ENCODE measurements at regions not wholly inside any gene's neighbourhood (a gene's known extent, or its start where the extent isn't known, plus 50 kb on each side); places are given as distances from the start of the nearest gene placed in this dataset.

DNA sequence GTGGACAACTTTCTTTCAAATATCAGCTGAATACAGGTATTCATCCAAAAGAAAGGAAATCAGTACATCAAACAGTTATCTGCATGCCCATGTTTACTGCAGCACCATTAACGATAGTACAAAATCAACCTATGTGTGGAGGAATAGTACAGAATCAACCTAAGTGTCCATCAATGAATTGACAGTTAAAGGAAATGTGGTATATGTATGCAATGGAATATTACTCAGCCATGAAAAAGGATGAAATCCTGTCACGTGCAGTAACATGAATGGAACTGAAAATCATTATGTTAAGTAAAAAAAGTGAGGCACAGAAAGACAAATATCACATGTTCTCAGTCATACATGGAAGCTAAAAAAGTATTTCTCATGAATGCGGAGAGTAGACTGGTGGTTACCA is 132.3 kb downstream of the MED15 start:
- peaks cover 0 to 5% of the 10 kb centered on the region in 2 experiments; a peak in 3 of 5 replicates for H3K9me3 Mint-ChIP-seq
- no peak overlapping the region for H3K18ac ChIP-seq (ENCODE audit: insufficient read length, low read depth, low read length)
- no peak overlapping the region for H2BK12ac ChIP-seq (ENCODE audit: insufficient read length, low read depth, low read length)
- peaks cover 6% of the 10 kb centered on the region; the same call in 1 of the 2 replicates for H3K27me3 Mint-ChIP-seq (ENCODE audit: low read depth)
- no peak overlapping the region for H3K27ac ChIP-seq (ENCODE audit: insufficient read length, low read depth, low read length)
- H3K23ac ChIP-seq (ENCODE audit: insufficient read length, low read depth, low read length): no peak overlapping the region
- no peaks in the 10 kb centered on the region for H4K20me1 ChIP-seq (ENCODE audit: control insufficient read depth, insufficient read depth, insufficient read length)
- H2BK20ac ChIP-seq (ENCODE audit: low read depth, low read length, poor library complexity, severe bottlenecking): no peak overlapping the region
- no peak overlapping the region for H3K56ac ChIP-seq (ENCODE audit: insufficient read length, low read depth, low read length)
- H3K79me1 ChIP-seq (ENCODE audit: insufficient read depth, low read depth, low read length, poor library complexity, severe bottlenecking): no peaks in the 10 kb centered on the region
- H3K79me2 ChIP-seq (ENCODE audit: insufficient read depth, low read length): no peaks in the 10 kb centered on the region
- H3K14ac ChIP-seq (ENCODE audit: insufficient read depth, low read length): no peak overlapping the region
- H2BK5ac ChIP-seq (ENCODE audit: insufficient read length, low read length): no peak overlapping the region
- WGBS (ENCODE audit: extremely low coverage, insufficient read length, low lambda C conversion rate): no CpG with 5 or more reads among the region's 3 CpGs
- H3K4me2 ChIP-seq (ENCODE audit: insufficient read depth, insufficient read length, low read length): no peak overlapping the region
- no peaks in the 10 kb centered on the region for H3K4me1 ChIP-seq (ENCODE audit: insufficient read depth, low read length)
- no peak overlapping the region for H2AK5ac ChIP-seq (ENCODE audit: insufficient read length, low read length)
- H4K91ac ChIP-seq (ENCODE audit: insufficient read length, low read depth, low read length): no peak overlapping the region
- no peak overlapping the region for H3K4me3 Mint-ChIP-seq
- no peaks in the 10 kb centered on the region for H3K27me3 ChIP-seq (ENCODE audit: insufficient read depth, low read length)
- H2AFZ ChIP-seq (ENCODE audit: low read length): no peak overlapping the region
- H4K5ac ChIP-seq (ENCODE audit: insufficient read length, low read depth, low read length): no peak overlapping the region
- no peak for DNase-seq
- no peak overlapping the region for H3K4ac ChIP-seq (ENCODE audit: low read depth, low read length)
- TF ChIP-seq, protein P1, sequence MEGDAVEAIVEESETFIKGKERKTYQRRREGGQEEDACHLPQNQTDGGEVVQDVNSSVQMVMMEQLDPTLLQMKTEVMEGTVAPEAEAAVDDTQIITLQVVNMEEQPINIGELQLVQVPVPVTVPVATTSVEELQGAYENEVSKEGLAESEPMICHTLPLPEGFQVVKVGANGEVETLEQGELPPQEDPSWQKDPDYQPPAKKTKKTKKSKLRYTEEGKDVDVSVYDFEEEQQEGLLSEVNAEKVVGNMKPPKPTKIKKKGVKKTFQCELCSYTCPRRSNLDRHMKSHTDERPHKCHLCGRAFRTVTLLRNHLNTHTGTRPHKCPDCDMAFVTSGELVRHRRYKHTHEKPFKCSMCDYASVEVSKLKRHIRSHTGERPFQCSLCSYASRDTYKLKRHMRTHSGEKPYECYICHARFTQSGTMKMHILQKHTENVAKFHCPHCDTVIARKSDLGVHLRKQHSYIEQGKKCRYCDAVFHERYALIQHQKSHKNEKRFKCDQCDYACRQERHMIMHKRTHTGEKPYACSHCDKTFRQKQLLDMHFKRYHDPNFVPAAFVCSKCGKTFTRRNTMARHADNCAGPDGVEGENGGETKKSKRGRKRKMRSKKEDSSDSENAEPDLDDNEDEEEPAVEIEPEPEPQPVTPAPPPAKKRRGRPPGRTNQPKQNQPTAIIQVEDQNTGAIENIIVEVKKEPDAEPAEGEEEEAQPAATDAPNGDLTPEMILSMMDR (conservative IDR thresholded peaks at IDR 0.05): no peak
- H4K8ac ChIP-seq (replicated peaks; ENCODE audit: insufficient read length, low read depth, low read length): no peak overlapping the region
- no peak overlapping the region for H3T11ph ChIP-seq (ENCODE audit: low read length)
- no peak overlapping the region for H3K9ac ChIP-seq (ENCODE audit: extremely low read depth, insufficient read length, low read length)
- H3K27ac Mint-ChIP-seq: no peak overlapping the region
- no peak overlapping the region for H2BK120ac ChIP-seq (ENCODE audit: low read depth, low read length, poor library complexity, severe bottlenecking)
- H3K9me3 ChIP-seq (ENCODE audit: control insufficient read depth, low read depth, low read length): no peaks in the 10 kb centered on the region
- no peak overlapping the region for H2BK15ac ChIP-seq (ENCODE audit: low read depth, low read length)
- peaks cover 10 to 17% of the 10 kb centered on the region in 2 experiments for H3K4me1 Mint-ChIP-seq
- H3K23me2 ChIP-seq (ENCODE audit: insufficient read length, low read depth, low read length, poor library complexity, severe bottlenecking): no peaks in the 10 kb centered on the region
- no peaks in the 10 kb centered on the region; a peak in 1 of 7 replicates for H3K36me3 Mint-ChIP-seq (ENCODE audit: insufficient read depth in 1 of 3, low read depth in 3 of 3)

Measured in H9 (cell line).